ENCODE measurements at regions not wholly inside any gene's neighbourhood (a gene's known extent, or its start where the extent isn't known, plus 50 kb on each side); places are given as distances from the start of the nearest gene placed in this dataset.

DNA sequence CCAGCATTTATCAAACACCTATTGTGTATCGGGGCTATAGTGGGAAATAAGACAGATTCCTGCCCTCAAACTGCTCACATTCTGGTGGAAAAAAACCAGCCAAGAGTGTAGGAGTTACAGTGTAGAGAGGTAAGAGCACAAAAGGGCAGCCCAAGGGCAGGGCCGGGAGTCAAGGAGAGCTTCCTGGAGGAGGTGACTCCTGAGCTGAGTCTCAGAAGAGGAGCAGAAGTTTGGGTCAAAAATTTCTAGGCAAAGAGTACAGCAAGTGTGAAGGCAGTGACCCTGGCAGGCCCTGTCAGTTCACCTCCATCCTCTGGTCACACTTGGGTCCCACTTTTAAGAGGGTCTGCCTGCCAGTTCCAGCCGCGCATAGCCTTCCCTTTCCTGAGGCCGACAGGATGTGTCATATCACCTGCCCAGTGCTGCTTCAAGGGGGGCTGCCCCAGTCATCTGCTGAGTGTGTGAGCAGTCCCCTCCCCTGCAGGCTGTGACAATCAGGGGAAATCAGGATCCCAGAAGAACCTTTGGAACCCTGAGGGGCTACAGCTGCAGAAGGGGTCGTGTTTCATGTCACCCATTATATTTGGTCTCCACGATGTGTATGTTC lies 118.4 kb downstream of the GLI2 start:
- no peak for DNase-seq

DNA sequence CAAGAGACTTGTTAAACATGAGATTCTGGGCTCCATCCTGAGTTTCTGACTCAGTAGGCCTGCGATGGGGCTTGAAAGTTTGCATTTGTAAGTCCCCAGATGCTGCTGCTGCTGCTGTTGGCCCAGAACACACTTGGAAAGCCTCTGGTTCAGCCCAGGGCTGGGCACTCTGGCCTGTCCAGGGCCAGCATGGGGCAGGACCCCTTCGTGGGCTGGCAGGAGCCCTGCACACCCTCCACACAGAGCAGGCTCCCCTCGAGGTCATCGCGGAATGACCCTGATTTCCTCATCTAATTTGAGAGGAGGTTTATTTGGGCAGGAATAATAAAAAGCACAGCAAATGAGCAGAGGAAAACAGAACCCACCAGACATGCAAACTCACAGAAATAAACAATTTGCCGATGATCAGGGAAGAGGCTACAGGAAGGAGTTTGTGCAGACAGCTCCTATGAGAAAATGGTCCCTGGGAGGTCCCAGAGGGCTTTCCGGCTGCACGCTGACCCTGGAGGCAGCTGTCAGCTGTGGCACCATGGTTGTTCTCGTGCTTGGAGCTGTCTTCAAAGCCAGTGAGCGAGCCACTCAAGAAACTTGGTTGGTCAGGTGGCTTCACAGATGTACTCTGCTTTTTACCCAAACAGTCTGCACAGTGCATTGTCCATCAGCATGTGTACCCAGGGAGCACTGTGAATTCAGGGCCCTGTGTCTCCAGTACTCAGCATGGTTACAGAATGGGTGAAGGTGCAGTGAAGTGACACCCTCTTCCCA lies 119.3 kb downstream of the GLI2 start:
- DNase-seq, result no peak

GRCh38 chr2:120855855-120856405 lies 120.3 kb downstream of the GLI2 start:
- no peak for DNase-seq

GRCh38 chr2:120856421-120856862 lies 120.8 kb downstream of the GLI2 start:
- DNase-seq, result no peak

GRCh38 chr2:120857422-120857821 lies 121.8 kb downstream of the GLI2 start:
- DNase-seq, result no peak

- DNase-seq, result no peak
Observed at GRCh38 chr2:120857931-120858330, 122.3 kb downstream of the GLI2 start.

- DNase-seq, result no peak
Observed at GRCh38 chr2:120858361-120859106, 122.9 kb downstream of the GLI2 start.

DNA sequence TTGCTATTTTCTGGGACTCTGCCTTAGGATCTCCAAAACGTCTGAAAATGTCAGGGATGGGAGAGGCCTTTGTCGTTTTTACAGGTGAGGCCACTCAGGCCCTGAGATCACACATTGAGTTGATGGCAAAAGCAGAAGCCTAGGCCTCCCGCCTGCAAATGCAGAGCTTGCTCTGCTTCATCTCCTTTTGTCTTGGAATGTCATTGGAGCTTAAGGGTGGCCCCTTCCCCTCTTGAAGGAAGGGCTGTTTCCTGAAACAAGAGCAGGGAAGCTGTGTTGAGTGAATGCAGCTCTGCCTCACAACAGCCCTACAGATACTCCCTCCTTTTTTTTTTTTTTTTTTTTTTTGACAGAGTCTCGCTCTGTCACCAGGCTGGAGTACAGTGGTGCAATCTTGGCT lies 123.5 kb downstream of the GLI2 start:
- no peak for DNase-seq

DNA sequence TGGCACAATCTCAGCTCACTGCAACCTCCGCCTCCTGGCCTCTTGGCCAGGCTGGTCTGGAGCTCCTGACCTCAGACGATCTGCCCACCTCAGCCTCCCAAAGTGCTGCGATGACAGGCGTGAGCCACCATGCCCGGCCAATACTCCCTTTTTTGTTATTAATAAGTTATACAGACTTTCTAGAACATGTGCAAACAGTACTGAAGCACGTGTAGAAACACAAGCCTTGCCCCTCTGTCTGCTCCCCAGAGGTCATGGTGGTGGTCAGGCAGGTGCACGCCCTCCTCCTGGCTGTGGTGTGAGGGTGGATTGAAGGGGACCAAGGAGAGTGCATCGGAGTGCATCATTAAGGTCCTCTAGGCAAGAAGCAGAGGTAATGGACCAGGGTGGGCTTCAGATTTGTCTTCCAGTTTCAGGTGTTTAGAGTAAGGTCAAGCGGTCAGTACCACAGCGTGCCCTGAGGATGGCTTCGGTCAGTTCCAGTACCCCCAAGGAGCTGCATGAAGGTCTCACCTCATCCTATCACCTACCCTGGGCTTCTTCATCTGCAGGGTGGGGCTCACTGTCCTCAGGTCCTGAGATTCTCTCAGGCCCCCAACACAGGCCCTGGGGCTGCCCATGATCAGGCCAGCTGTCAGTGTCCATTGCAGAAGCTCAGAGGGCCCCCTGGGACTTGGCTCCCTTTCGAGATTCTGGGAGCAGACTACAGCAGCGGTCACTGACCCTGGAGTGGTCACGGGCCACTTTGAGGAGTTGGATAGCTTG lies 124.3 kb downstream of the GLI2 start:
- DNase-seq, result no peak

DNA sequence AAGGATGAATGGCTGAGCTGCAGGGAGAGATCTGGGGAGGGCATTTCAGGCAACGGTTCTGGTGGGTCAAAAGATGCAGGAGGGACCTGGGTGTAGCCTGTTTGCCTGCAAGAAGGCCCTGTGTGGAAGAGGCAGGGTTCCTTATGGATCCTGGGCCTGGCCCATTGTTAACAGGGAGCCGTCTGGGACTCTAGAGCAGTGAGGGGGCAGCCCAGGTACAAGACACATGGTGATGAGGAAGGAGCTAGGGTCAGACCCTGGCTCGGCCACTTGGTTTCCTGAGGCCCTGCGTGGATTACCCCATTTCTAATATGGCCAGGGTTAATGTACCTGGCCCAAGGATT lies 124.9 kb downstream of the GLI2 start:
- no peak for DNase-seq

DNA sequence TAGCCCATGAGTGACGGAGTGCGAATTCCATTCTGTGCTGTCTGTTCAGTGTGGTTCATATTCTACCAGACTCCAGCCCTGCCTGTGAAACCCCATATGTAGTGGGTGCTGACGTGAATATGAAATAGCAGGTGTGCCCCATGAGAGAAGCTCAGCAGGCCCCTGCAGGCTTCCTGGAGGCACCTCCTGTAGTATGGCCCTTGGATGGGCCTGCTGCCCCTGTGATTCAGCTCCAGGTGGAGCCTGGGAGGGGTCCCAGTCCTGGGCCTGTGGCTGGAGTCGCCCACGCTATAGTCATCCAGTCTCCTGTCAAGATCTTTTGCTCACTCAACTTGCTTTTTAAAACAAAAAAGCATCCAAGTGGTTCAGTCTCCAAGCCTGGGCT lies 125.5 kb downstream of the GLI2 start:
- DNase-seq, result no peak

DNA sequence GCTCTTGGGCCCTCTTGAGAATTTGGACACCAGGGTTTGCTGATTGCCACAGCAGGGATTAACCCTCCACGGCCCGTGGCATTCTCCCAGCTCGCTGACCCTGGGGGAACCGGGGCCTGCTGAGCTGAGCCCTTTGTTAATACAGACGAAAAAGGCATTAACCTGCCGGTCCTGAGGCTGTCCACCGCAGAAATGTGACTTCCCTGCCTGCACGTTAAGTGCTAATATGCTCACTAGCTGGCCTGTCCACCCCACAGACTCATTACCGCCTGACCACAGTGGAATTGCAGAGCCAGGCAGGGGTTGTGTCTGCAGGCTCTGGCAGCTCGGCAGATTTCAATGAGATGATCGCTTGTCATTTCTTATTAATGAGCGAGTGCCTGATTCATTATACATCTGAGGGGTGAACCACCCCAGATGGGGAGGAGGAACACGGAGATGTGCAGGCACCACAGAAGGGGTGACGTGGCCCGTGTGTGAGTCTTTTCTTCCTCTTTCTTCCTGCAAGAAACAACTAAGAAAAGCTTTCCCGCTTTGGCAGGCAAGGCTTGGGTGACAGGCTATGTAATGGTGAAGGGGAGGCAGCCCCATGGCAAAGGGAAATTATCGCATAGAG lies 126.0 kb downstream of the GLI2 start:
- no peak for DNase-seq

DNA sequence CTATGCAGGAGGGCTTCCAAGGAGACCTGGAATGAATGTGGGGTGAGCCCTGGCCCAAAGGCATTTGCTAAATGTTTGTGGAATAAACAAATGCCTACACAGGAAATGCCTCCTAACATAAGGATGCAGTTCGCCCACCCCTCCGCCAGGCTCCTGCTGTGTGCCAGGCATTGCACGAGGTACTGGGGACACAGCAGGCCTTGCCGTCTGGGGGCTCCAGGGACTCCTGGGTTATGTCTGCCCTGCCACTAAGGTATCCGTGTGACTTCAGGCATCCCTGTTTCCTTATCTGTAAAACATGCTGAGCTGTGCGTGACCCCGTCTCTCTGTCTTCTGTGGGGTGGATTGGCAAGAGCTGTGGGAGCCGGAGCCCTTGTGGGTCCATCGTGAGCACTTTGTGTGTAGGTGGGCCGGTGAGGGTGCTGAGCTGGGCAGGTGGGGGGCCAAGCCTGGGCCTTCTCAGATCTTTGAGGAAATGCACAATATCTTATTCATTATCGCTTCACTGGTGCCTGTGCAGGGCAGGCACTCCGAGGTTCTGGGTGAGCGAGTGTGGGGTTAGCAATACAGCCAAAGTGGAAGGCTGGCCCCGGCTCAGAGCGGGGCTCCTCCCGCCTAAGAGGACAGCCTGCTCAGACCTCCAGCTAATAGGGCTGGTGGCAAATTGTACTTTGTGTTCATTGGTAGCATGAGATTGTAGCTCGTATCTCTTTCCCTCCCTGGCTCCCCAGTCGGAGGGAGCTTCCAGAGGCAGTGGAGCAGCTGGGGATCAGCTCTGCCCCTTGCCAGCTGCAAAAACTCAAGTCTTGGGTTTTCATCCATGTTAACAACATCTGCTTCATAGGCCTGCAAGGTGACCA lies 126.8 kb downstream of the GLI2 start:
- DNase-seq, result no peak

- no peak for DNase-seq
Observed at GRCh38 chr2:120863146-120863545, 127.5 kb downstream of the GLI2 start.

DNA sequence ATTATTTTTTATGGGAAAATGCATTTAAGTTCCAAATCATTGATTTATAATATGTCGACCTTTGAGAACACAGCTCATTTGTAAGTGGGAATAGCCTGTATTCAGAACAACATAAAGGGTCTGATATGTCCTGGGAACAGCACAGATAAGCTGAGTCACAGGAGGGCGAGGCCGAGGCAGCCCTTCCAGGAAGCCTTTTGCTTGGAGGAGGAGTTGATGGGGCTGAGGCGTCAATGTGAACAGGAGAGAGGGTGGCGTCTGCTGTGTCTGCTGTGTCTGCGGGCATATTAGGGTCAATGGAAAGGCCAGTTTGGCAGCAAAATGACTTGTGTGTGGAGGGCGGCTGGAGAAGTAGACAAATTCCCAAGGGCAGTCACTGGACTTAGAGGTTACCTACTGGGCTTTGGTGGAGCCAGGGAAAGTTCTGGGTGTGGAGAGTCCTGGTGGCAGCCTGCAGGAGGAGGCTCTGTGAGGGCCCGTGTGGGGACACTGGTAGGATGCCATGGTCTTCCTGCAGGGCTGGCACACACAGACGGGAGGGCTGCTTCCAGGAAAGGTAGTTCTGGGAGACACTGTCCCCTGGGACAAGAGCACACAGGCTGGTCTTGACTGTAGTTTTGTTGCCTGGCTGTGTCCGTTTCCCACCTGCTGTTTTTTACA lies 128.1 kb downstream of the GLI2 start:
- DNase-seq, result no peak

GRCh38 chr2:120864981-120865380 lies 129.3 kb downstream of the GLI2 start:
- no peak for DNase-seq

- DNase-seq, result no peak
Observed at GRCh38 chr2:120865656-120866055, 130.0 kb downstream of the GLI2 start.

- no peak for DNase-seq
Observed at GRCh38 chr2:120866071-120866470, 130.4 kb downstream of the GLI2 start.

GRCh38 chr2:120866483-120867140 lies 130.9 kb downstream of the GLI2 start:
- DNase-seq, result no peak

Measured in SW 1271 (cell line).